GM12891 (cell line): ENCODE measurements at regions not wholly inside any gene's neighbourhood (a gene's known extent, or its start where the extent isn't known, plus 50 kb on each side); places are given as distances from the start of the nearest gene placed in this dataset.

ENCODE experiments used
- PAX5 ChIP-seq: IDR thresholded peaks from 2 replicates; pipeline ENCODE4 v1.6.1; 2011; ENCODE audit warnings: low read length, moderate library complexity, mild to moderate bottlenecking; ENCODE audit not compliant: insufficient read depth, severe bottlenecking
- POLR2A ChIP-seq: IDR thresholded peaks from 2 replicates; pipeline ENCODE4 v1.6.1; 2011; ENCODE audit warnings: low read depth, low read length, control low read depth
- POLR2AphosphoS5 ChIP-seq: IDR thresholded peaks from 2 replicates; pipeline ENCODE4 v1.6.1; 2011; ENCODE audit warnings: low read depth, low read length, control low read depth
- POU2F2 ChIP-seq: IDR thresholded peaks from 2 replicates; pipeline ENCODE4 v1.6.1; 2011; ENCODE audit warnings: low read depth, mild to moderate bottlenecking, control low read depth, low read length, moderate library complexity
- SPI1 ChIP-seq: IDR thresholded peaks from 2 replicates; pipeline ENCODE4 v1.6.1; 2011; ENCODE audit warnings: low read depth, low read length, control low read depth
- TAF1 ChIP-seq: IDR thresholded peaks from 2 replicates; pipeline ENCODE4 v1.6.1; 2011; ENCODE audit warnings: low read depth, low read length, control low read depth

- TF ChIP-seq POLR2A (no peak), TAF1 (no peak), POLR2AphosphoS5 (no peak), POU2F2 (no peak), PAX5 (no peak), SPI1 (no peak)
Observed at GRCh38 chr13:82729401-82729800, 1152.9 kb downstream of the SLITRK1 start.
